Liver (tissue), 8 donors: ENCODE measurements at regions not wholly inside any gene's neighbourhood (a gene's known extent, or its start where the extent isn't known, plus 50 kb on each side); places are given as distances from the start of the nearest gene placed in this dataset.

Experiments used
- DNase-seq: peaks from one replicate; pipeline ENCODE4 v3.0.0-alpha.2; 2017; ENCODE audit warnings: low spot score
- H3K27ac ChIP-seq, 2 donors: one replicate each; pipeline ENCODE4 v1.7.0; 2013; ENCODE audit warnings: inconsistent platforms in 2 of 2, low read length in 2 of 2, control low read depth in 1 of 2, low read depth in 1 of 2, mild to moderate bottlenecking in 1 of 2
- H3K27me3 ChIP-seq, 4 donors: one replicate each; pipeline versions ENCODE4 v1.6.1 to v1.7.0; 2013; ENCODE audit warnings: low read length in 3 of 4, inconsistent platforms in 1 of 4, mild to moderate bottlenecking in 1 of 4, moderate library complexity in 1 of 4; ENCODE audit not compliant: control insufficient read depth in 4 of 4, insufficient read depth in 4 of 4
- H3K36me3 ChIP-seq, 4 donors: one replicate each; pipeline versions ENCODE4 v1.6.1 to v1.7.0; 2013; ENCODE audit warnings: low read length in 3 of 4, mild to moderate bottlenecking in 3 of 4, low read depth in 1 of 4, moderate library complexity in 1 of 4; ENCODE audit not compliant: control insufficient read depth in 4 of 4, insufficient read depth in 3 of 4
- H3K4me1 ChIP-seq, 4 donors: one replicate each; pipeline versions ENCODE4 v1.6.1 to v1.7.0; 2013; ENCODE audit warnings: low read length in 3 of 4, mild to moderate bottlenecking in 3 of 4, moderate library complexity in 1 of 4; ENCODE audit not compliant: control insufficient read depth in 4 of 4, insufficient read depth in 4 of 4
- H3K4me3 ChIP-seq, 3 donors: one replicate each; pipeline versions ENCODE4 v1.6.1 to v1.7.0; 2013; ENCODE audit warnings: low read length in 3 of 3, control low read depth in 1 of 3, low read depth in 1 of 3, mild to moderate bottlenecking in 1 of 3
- H3K9ac ChIP-seq, 2 donors: one replicate each; pipeline ENCODE4 v1.7.0; 2013; ENCODE audit warnings: low read length in 2 of 2, mild to moderate bottlenecking in 2 of 2, moderate library complexity in 2 of 2, control low read depth in 1 of 2, low read depth in 1 of 2
- H3K9me3 ChIP-seq, 4 donors: one replicate each; pipeline versions ENCODE4 v1.6.1 to v1.7.0; 2013; ENCODE audit warnings: low read length in 3 of 4; ENCODE audit not compliant: control insufficient read depth in 4 of 4
- ATF3 ChIP-seq: IDR thresholded peaks from 2 replicates; pipeline ENCODE4 v1.6.1; 2016; ENCODE audit warnings: antibody characterized with exemption
- CTCF ChIP-seq: fragments of 150-350 bp; IDR thresholded peaks from 2 replicates; pipeline ENCODE4 v1.5.1; 2017; ENCODE audit warnings: improper control_type of control experiment, low read depth, low read length; ENCODE audit not compliant: missing input control
- EGR1 ChIP-seq, 2 donors: IDR thresholded peaks; 2 replicates each; pipeline ENCODE4 v1.6.1; 2016 to 2018; ENCODE audit warnings: antibody characterized with exemption in 2 of 2, low read depth in 2 of 2
- FOXA1 ChIP-seq: IDR thresholded peaks from 2 replicates; pipeline ENCODE4 v1.6.1; 2016; ENCODE audit warnings: antibody characterized with exemption
- FOXA2 ChIP-seq: IDR thresholded peaks from 2 replicates; pipeline ENCODE4 v1.6.1; 2016; ENCODE audit warnings: antibody characterized with exemption
- GABPA ChIP-seq, 2 donors: IDR thresholded peaks in 1 of 2; conservative IDR thresholded peaks in 1 of 2; 2 replicates each; pipeline ENCODE4 v1.6.1; 2016; ENCODE audit warnings: antibody characterized with exemption in 2 of 2, mild to moderate bottlenecking in 1 of 2, moderate library complexity in 1 of 2
- HNF4A ChIP-seq, 2 donors: conservative IDR thresholded peaks; 2 replicates each; pipeline ENCODE4 v1.6.1; 2016; ENCODE audit warnings: antibody characterized with exemption in 2 of 2, mild to moderate bottlenecking in 2 of 2
- HNF4G ChIP-seq: IDR thresholded peaks from 2 replicates; pipeline ENCODE4 v1.6.1; 2016; ENCODE audit warnings: antibody characterized with exemption
- JUND ChIP-seq, 2 donors: IDR thresholded peaks; 2 replicates each; pipeline ENCODE4 v1.6.1; 2016; ENCODE audit warnings: antibody characterized with exemption in 2 of 2
- MAX ChIP-seq: IDR thresholded peaks from 2 replicates; pipeline ENCODE4 v1.6.1; 2016; ENCODE audit warnings: antibody characterized with exemption
- NR2F2 ChIP-seq: IDR thresholded peaks from 2 replicates; pipeline ENCODE4 v1.6.1; 2016; ENCODE audit warnings: antibody characterized with exemption
- RAD21 ChIP-seq, 2 donors: IDR thresholded peaks; 2 replicates each; pipeline ENCODE4 v1.6.1; 2016; ENCODE audit warnings: antibody characterized with exemption in 2 of 2, mild to moderate bottlenecking in 2 of 2
- REST ChIP-seq: IDR thresholded peaks from 2 replicates; pipeline ENCODE4 v1.6.1; 2016; ENCODE audit warnings: antibody characterized with exemption, mild to moderate bottlenecking
- RXRA ChIP-seq, 2 donors: IDR thresholded peaks; 2 replicates each; pipeline ENCODE4 v1.6.1; 2017 to 2018; ENCODE audit warnings: antibody characterized with exemption in 2 of 2, mild to moderate bottlenecking in 1 of 2
- SP1 ChIP-seq: IDR thresholded peaks from 2 replicates; pipeline ENCODE4 v1.6.1; 2018; ENCODE audit warnings: antibody characterized with exemption, mild to moderate bottlenecking
- TAF1 ChIP-seq: conservative IDR thresholded peaks from 2 replicates; pipeline ENCODE4 v1.6.1; 2016; ENCODE audit warnings: antibody characterized with exemption, mild to moderate bottlenecking
- YY1 ChIP-seq: IDR thresholded peaks from 2 replicates; pipeline ENCODE4 v1.6.1; 2016; ENCODE audit warnings: antibody characterized with exemption, mild to moderate bottlenecking
- ZBTB33 ChIP-seq: IDR thresholded peaks from 2 replicates; pipeline ENCODE4 v1.6.1; 2016; ENCODE audit warnings: antibody characterized with exemption
- WGBS: extraction: QIAGEN DNeasy Blood & Tissue Kit; methylation state at CpG from one replicate; pipeline ENCODE4 v1.1.7; 2013; 5-methylcytosine and 5-hydroxymethylcytosine counted together
- donor health status: healthy.
- donor health status: healthy.
- donor health status: healthy.
- donor health status: healthy.
- donor health status: healthy.

- TF ChIP-seq REST (no peak), TAF1 (no peak), FOXA2 (no peak), ZBTB33 (no peak)
Observed at GRCh38 chr18:64392202-64392601, 243.3 kb upstream of the LINC00305 start (continued).

GRCh38 chr18:64384101-64384500 lies 235.2 kb upstream of the LINC00305 start:
- no peak overlapping the region for H3K4me3 ChIP-seq
- TF ChIP-seq HNF4G = no peak
- no peak for TF ChIP-seq YY1
- no peak for TF ChIP-seq GABPA (IDR thresholded peaks at IDR 0.05 in 1 of 2, conservative IDR thresholded peaks at IDR 0.05 in 1 of 2)
- no peak for TF ChIP-seq EGR1 (IDR thresholded peaks at IDR 0.05; ENCODE audit: low read depth in 2 of 2)
- no peak for TF ChIP-seq ZBTB33
- no peak for TF ChIP-seq CTCF
- no peak for TF ChIP-seq REST
- no peak for TF ChIP-seq ATF3
- TF ChIP-seq RAD21 (IDR thresholded peaks at IDR 0.05) = no peak
- no peak for TF ChIP-seq SP1
- no peak for TF ChIP-seq NR2F2
- no peak for TF ChIP-seq RXRA (IDR thresholded peaks at IDR 0.05)
- TF ChIP-seq FOXA1 = no peak
- no peak for TF ChIP-seq TAF1
- no peak for TF ChIP-seq HNF4A (conservative IDR thresholded peaks at IDR 0.05)
- TF ChIP-seq FOXA2 = no peak
- no peak for TF ChIP-seq JUND (IDR thresholded peaks at IDR 0.05)
- TF ChIP-seq MAX = no peak
- no peak for DNase-seq
- H3K36me3 ChIP-seq = no peaks in the 10 kb centered on the region
- H3K27me3 ChIP-seq = no peaks in the 10 kb centered on the region
- 92% methylated on average over 1 of the region's 1 CpG for whole genome bisulfite sequencing
- H3K4me1 ChIP-seq = no peaks in the 10 kb centered on the region
- no peak overlapping the region for H3K27ac ChIP-seq
- no peak overlapping the region for H3K9ac ChIP-seq
- H3K9me3 ChIP-seq = no peaks in the 10 kb centered on the region
